Body of pancreas (tissue), 4 donors: ENCODE measurements at regions not wholly inside any gene's neighbourhood (a gene's known extent, or its start where the extent isn't known, plus 50 kb on each side); places are given as distances from the start of the nearest gene placed in this dataset.

Experiments used
- ATAC-seq: fragments of 150-250 bp; one replicate; pipeline ENCODE4 v1.9.1; 2016
- DNase-seq, 4 donors: peaks; one replicate each; pipeline ENCODE4 v3.0.0-alpha.2; 2019
- H3K27ac ChIP-seq, 4 donors: fragments of 200-600 bp; sonication (generic); 1 replicate in 3 of 4; 2 replicates in 1 of 4; pipeline versions ENCODE4 v1.5.1 to v1.6.1; 2016 to 2019; ENCODE audit warnings: mild to moderate bottlenecking in 1 of 4, mixed read lengths in 1 of 4, moderate library complexity in 1 of 4
- H3K27me3 ChIP-seq, 2 donors: fragments of 200-600 bp; sonication (generic); one replicate each; pipeline ENCODE4 v1.6.0; 2016; ENCODE audit warnings: mild to moderate bottlenecking in 1 of 2
- H3K36me3 ChIP-seq, 2 donors: fragments of 200-600 bp; sonication (generic); replicated peaks in 1 of 2; 2 replicates each; pipeline ENCODE4 v1.5.1; 2016; ENCODE audit warnings: low read depth in 2 of 2; ENCODE audit not compliant: insufficient read depth in 1 of 2
- H3K4me1 ChIP-seq: fragments of 200-600 bp; sonication (generic); one replicate; pipeline ENCODE4 v1.6.0; 2016
- H3K4me3 ChIP-seq, 2 donors: fragments of 200-600 bp; sonication (generic); 1 replicate in 1 of 2; 2 replicates in 1 of 2; pipeline ENCODE4 v1.5.1; 2016 to 2019
- H3K9me3 ChIP-seq, 3 donors: fragments of 200-600 bp; sonication (generic); 1 replicate in 2 of 3; 2 replicates in 1 of 3; pipeline ENCODE4 v1.5.1; 2016
- CTCF ChIP-seq, 7 experiments: fragments of 450-650 bp in 4 of 7; fragments of 200-600 bp in 3 of 7; sonication (generic) in 3 of 7; IDR thresholded peaks; one replicate each; pipeline ENCODE4 v1.5.1; 2016 to 2019; ENCODE audit warnings: antibody characterized with exemption in 7 of 7
- POLR2A ChIP-seq, 3 donors: fragments of 450-650 bp; IDR thresholded peaks; one replicate each; pipeline ENCODE4 v1.6.1; 2016; ENCODE audit warnings: antibody characterized with exemption in 3 of 3, mild to moderate bottlenecking in 2 of 3
- WGBS, 2 donors: methylation state at CpG; one replicate each; pipeline ENCODE4 v1.1.5; 2017; 5-methylcytosine and 5-hydroxymethylcytosine counted together
- intact Hi-C: fragments of 100-400 bp; cut with DNase I; formaldehyde crosslinking; loops from one replicate; pipeline ENCODE4 v1.15.1; 2023

GRCh38 chr17:72390675-72391508, 270.1 kb downstream of the SOX9 start:
- Histone ChIP-seq H3K36me3 (no peaks in the 10 kb centered on the region), H3K27ac (no peak overlapping the region), H3K4me3 (no peak overlapping the region), H3K27me3 (no peaks in the 10 kb centered on the region), H3K9me3 (no peaks in the 10 kb centered on the region), H3K4me1 (no peaks in the 10 kb centered on the region)
- DNase-seq: no peak
- TF ChIP-seq POLR2A (IDR thresholded peaks at IDR 0.05) (no peak), CTCF (IDR thresholded peaks at IDR 0.05) (no peak)
- no peak for ATAC-seq
- 69 to 89% methylated on average over 3 of the region's 3 CpGs for WGBS, 2 donors
- intact Hi-C loops: no loop called here

GRCh38 chr17:72392056-72393010, 271.5 kb downstream of the SOX9 start:
- Histone ChIP-seq H3K9me3 (no peaks in the 10 kb centered on the region), H3K4me3 (no peak overlapping the region), H3K36me3 (no peaks in the 10 kb centered on the region), H3K27me3 (no peaks in the 10 kb centered on the region), H3K4me1 (no peaks in the 10 kb centered on the region), H3K27ac (no peak overlapping the region)
- WGBS, 2 donors: 85 to 88% methylated on average over 17 to 18 of the region's 18 CpGs
- TF ChIP-seq POLR2A (IDR thresholded peaks at IDR 0.05) (no peak), CTCF (IDR thresholded peaks at IDR 0.05) (no peak)
- ATAC-seq: no peak
- DNase-seq: no peak
- intact Hi-C loops: no loop called here

DNA sequence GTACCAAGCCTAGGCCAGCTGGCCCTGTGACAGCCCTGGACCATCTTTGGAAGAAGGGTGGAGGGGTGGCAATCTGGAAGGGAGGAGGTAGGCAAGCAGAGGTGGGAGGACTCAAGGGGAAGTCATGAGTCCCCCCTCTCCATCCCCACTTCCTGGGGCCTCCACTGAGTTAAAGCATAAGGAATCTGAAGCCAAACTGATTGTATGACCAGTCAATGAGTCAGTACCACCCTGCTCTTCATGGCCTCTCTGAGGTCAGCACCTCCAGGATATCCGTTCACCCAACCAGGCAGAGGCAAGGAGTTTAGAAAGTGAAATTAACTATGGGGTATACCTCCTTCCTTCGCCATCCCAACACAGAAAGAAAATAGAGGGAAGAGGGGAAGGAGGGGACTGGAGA, 272.7 kb downstream of the SOX9 start:
- no peak for DNase-seq
- no peaks in the 10 kb centered on the region for H3K9me3 ChIP-seq
- 89 to 94% methylated on average over 2 of the region's 2 CpGs for WGBS, 2 donors
- no peak overlapping the region for H3K27ac ChIP-seq
- no peaks in the 10 kb centered on the region for H3K4me1 ChIP-seq
- no peak overlapping the region for H3K4me3 ChIP-seq
- H3K36me3 ChIP-seq: no peaks in the 10 kb centered on the region
- H3K27me3 ChIP-seq: no peaks in the 10 kb centered on the region
- intact Hi-C loops: no loop called here
- no peak for TF ChIP-seq POLR2A (IDR thresholded peaks at IDR 0.05)
- no peak for TF ChIP-seq CTCF (IDR thresholded peaks at IDR 0.05)
- ATAC-seq: no peak

DNA sequence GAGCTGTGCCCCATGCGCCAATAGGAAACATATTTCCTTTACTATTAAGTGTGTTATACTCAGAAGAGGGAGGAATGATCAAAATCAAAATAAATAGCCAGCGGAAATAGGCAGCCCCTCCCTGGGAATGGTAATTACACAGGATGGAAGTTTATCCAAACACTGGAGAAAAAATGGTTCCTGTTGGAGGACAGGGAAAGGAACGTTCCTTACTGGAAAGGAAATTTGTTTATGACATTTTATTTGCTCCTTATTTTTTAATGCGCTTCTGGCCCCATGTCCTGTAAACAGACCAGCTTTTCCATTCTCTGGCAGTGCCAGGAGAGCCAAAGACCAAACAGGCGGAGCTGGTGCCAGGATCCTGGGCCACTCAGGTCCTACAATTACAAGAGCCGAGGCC, 273.7 kb downstream of the SOX9 start:
- ATAC-seq: no peak
- Histone ChIP-seq H3K4me1 (peaks cover 6% of the 10 kb centered on the region), H3K4me3 (no peak overlapping the region), H3K36me3 (no peaks in the 10 kb centered on the region), H3K9me3 (no peaks in the 10 kb centered on the region), H3K27me3 (no peaks in the 10 kb centered on the region), H3K27ac (no peak overlapping the region)
- intact Hi-C loops: no loop called here
- no peak for DNase-seq
- no peak for TF ChIP-seq POLR2A (IDR thresholded peaks at IDR 0.05)
- TF ChIP-seq CTCF (IDR thresholded peaks at IDR 0.05): no peak
- WGBS, 2 donors: 76 to 82% methylated on average over 6 of the region's 6 CpGs
